K562 (cell line): ENCODE measurements at regions not wholly inside any gene's neighbourhood (a gene's known extent, or its start where the extent isn't known, plus 50 kb on each side); places are given as distances from the start of the nearest gene placed in this dataset.

Experiments
- ATAC-seq: fragments of 200-7000 bp; cut with Tn5 transposase; 3 replicates; pipeline ENCODE4 v1.9.1; 2020; ENCODE audit warnings: moderate library complexity
- BruUV-seq: library from RNA; stranded (reverse); fragments of 400-500 nt; replicated peaks from 2 replicates; lab custom pipeline; 2021; lab: Mats Ljungman, UMichigan
- CTCF ChIA-PET: fragments of 300-600 bp; formaldehyde crosslinking; extraction: SDS; loops from one replicate; lab custom pipeline; 2021; ENCODE audit warnings: low intra/inter-chr PET ratio; lab: Yijun Ruan, JAX
- POLR2A ChIA-PET: fragments of 300-600, 350-650 bp; sonication (Branson Sonifier 250); formaldehyde crosslinking; extraction: SDS; loops from one replicate; lab custom pipeline; 2021; ENCODE audit warnings: antibody characterized with exemption, inconsistent platforms; lab: Yijun Ruan, JAX
- DNase-seq, 4 experiments: peaks; one replicate each; pipeline versions ENCODE4 v3.0.0 to v3.0.0-alpha.2; 2011 to 2018; ENCODE audit warnings: low spot score in 3 of 4, mixed read lengths in 3 of 4; ENCODE audit errors: extremely low read depth in 1 of 4
- FAIRE-seq: peaks from 2 replicates; lab custom pipeline; 2011; peaks lifted over from hg19 to GRCh38; lab: Jason Lieb, UNC
- H2AFZ ChIP-seq: 2 replicates; pipeline ENCODE4 v1.6.0; 2011; ENCODE audit warnings: low read depth, low read length, control low read depth, inconsistent platforms
- H3K27ac ChIP-seq: fragments of 200-600 bp; 3 replicates; pipeline ENCODE4 v1.8.0; 2011; ENCODE audit warnings: low read depth, mild to moderate bottlenecking, control low read depth, inconsistent platforms, low read length, moderate library complexity, mixed read lengths; ENCODE audit errors: extremely low read depth
- H3K27me3 ChIP-seq, 2 experiments: fragments of 300-600 bp in 1 of 2; 2 replicates in 1 of 2; 3 replicates in 1 of 2; pipeline versions ENCODE4 v1.6.0 to v1.8.0; 2011; ENCODE audit warnings: inconsistent platforms in 2 of 2, low read length in 2 of 2, mild to moderate bottlenecking in 1 of 2, mixed read lengths in 1 of 2, moderate library complexity in 1 of 2; ENCODE audit not compliant: control insufficient read depth in 2 of 2, insufficient read depth in 2 of 2
- H3K36me3 ChIP-seq: fragments of 300-600 bp; 3 replicates; pipeline ENCODE4 v1.8.0; 2011; ENCODE audit warnings: mild to moderate bottlenecking, low read length, inconsistent platforms; ENCODE audit not compliant: control insufficient read depth, insufficient read depth
- H3K4me1 ChIP-seq, 2 experiments: fragments of 200-600 bp in 1 of 2; replicated peaks in 1 of 2; 2 replicates in 1 of 2; 3 replicates in 1 of 2; pipeline versions ENCODE4 v1.5.1 to v1.8.0; 2011; ENCODE audit warnings: inconsistent platforms in 2 of 2, low read length in 2 of 2, mild to moderate bottlenecking in 1 of 2, mixed read lengths in 1 of 2, moderate library complexity in 1 of 2; ENCODE audit not compliant: control insufficient read depth in 2 of 2, insufficient read depth in 2 of 2
- H3K4me2 ChIP-seq: 2 replicates; pipeline ENCODE4 v1.6.1; 2011; ENCODE audit warnings: low read length, control low read depth, inconsistent platforms, mixed read lengths; ENCODE audit not compliant: insufficient read depth
- H3K4me3 ChIP-seq: fragments of 200-600 bp; sonication (generic), shearing (Covaris generic); 2 replicates; pipeline ENCODE4 v1.5.1; 2016; ENCODE audit warnings: control low read depth, inconsistent platforms
- H3K79me2 ChIP-seq: fragments of 200-600 bp; 3 replicates; pipeline ENCODE4 v1.8.0; 2011; ENCODE audit warnings: low read length, inconsistent platforms; ENCODE audit not compliant: control insufficient read depth, insufficient read depth
- H3K9ac ChIP-seq, 2 experiments: 2 replicates each; pipeline versions ENCODE4 v1.6.0 to v1.6.1; 2011; ENCODE audit warnings: low read depth in 2 of 2, low read length in 2 of 2, control low read depth in 1 of 2, inconsistent platforms in 1 of 2, mild to moderate bottlenecking in 1 of 2, mixed read lengths in 1 of 2; ENCODE audit not compliant: insufficient read depth in 1 of 2
- H3K9me1 ChIP-seq: one replicate; pipeline ENCODE4 v1.6.0; 2011; ENCODE audit warnings: inconsistent platforms, mild to moderate bottlenecking, low read length, moderate library complexity; ENCODE audit not compliant: control insufficient read depth, insufficient read depth
- H3K9me3 ChIP-seq: replicated peaks from 2 replicates; pipeline ENCODE4 v1.5.1; 2011; ENCODE audit warnings: low read depth, low read length, inconsistent platforms; ENCODE audit not compliant: control insufficient read depth, insufficient read depth
- H4K20me1 ChIP-seq: replicated peaks from 2 replicates; pipeline ENCODE4 v1.6.1; 2011; ENCODE audit warnings: low read length, inconsistent platforms, mixed read lengths; ENCODE audit not compliant: control insufficient read depth, insufficient read depth
- COPS2 ChIP-seq: fragments of 450-650 bp; conservative IDR thresholded peaks from 2 replicates; pipeline ENCODE4 v1.6.1; 2016; ENCODE audit warnings: mild to moderate bottlenecking, moderate library complexity
- EZH2 ChIP-seq: IDR thresholded peaks from 2 replicates; pipeline ENCODE4 v1.6.1; 2012; ENCODE audit warnings: low read depth, mild to moderate bottlenecking, inconsistent platforms, low read length, borderline replicate concordance
- FOXA3 ChIP-seq, 2 experiments: fragments of 450-650 bp in 1 of 2; sonication (generic) in 1 of 2; formaldehyde crosslinking; IDR thresholded peaks in 1 of 2; conservative IDR thresholded peaks in 1 of 2; 2 replicates each; pipeline versions ENCODE4 v1.4.0 to v1.8.0; 2020 to 2022; ENCODE audit warnings: mild to moderate bottlenecking in 2 of 2, missing genetic modification reagents in 1 of 2
- HES1 ChIP-seq: fragments of 450-650 bp; IDR thresholded peaks from 2 replicates; pipeline ENCODE4 v1.6.1; 2016; ENCODE audit warnings: low read depth, mild to moderate bottlenecking, moderate library complexity
- MBD2 ChIP-seq: sonication (generic); IDR thresholded peaks from 2 replicates; pipeline ENCODE4 v1.6.1; 2016; ENCODE audit warnings: low read depth, borderline replicate concordance
- NR4A1 ChIP-seq, 2 experiments: fragments of 250-450 bp in 1 of 2; fragments of 450-650 bp in 1 of 2; sonication (Bioruptor Pico) in 1 of 2; IDR thresholded peaks; 2 replicates each; pipeline versions ENCODE4 v1.4.0 to v1.6.1; 2016 to 2020; ENCODE audit warnings: mild to moderate bottlenecking in 2 of 2, missing compliant biosample characterization in 1 of 2, missing genetic modification characterization in 1 of 2, moderate library complexity in 1 of 2
- NUFIP1 ChIP-seq: fragments of 450-650 bp; IDR thresholded peaks from 2 replicates; pipeline ENCODE4 v1.6.1; 2018; ENCODE audit not compliant: partially characterized antibody
- PCBP2 ChIP-seq: fragments of 200-400 bp; formaldehyde crosslinking; IDR thresholded peaks from 2 replicates; pipeline ENCODE4 v1.6.1; 2018; ENCODE audit warnings: low read length, low read depth, mild to moderate bottlenecking, moderate library complexity; ENCODE audit not compliant: poor library complexity, severe bottlenecking
- SAFB ChIP-seq: fragments of 200-400 bp; formaldehyde crosslinking; IDR thresholded peaks from 2 replicates; pipeline ENCODE4 v1.6.1; 2017; ENCODE audit warnings: low read depth, low read length, borderline replicate concordance
- SAFB2 ChIP-seq: fragments of 200-400 bp; formaldehyde crosslinking; IDR thresholded peaks from 2 replicates; pipeline ENCODE4 v1.6.1; 2018; ENCODE audit warnings: borderline replicate concordance, low read length, low read depth, moderate library complexity; ENCODE audit not compliant: severe bottlenecking
- THRA ChIP-seq: fragments of 450-650 bp; IDR thresholded peaks from 2 replicates; pipeline ENCODE4 v1.6.1; 2017; ENCODE audit warnings: mild to moderate bottlenecking, moderate library complexity
- U2AF2 ChIP-seq: fragments of 200-400 bp; formaldehyde crosslinking; optimal IDR thresholded peaks from 2 replicates; pipeline ENCODE3; 2017; ENCODE audit warnings: low read depth, mild to moderate bottlenecking, low read length
- ZNF740 ChIP-seq, 3 experiments: fragments of 200-800 bp in 1 of 3; sonication (Bioruptor generic) in 1 of 3; sonication (generic) in 1 of 3; formaldehyde crosslinking in 1 of 3; IDR thresholded peaks; 2 replicates each; pipeline versions ENCODE4 v1.6.1 to v1.8.0; 2016 to 2022; ENCODE audit warnings: mild to moderate bottlenecking in 2 of 3, missing compliant biosample characterization in 2 of 3, missing genetic modification characterization in 2 of 3, missing genetic modification reagents in 1 of 3
- ZZZ3 ChIP-seq: fragments of 450-650 bp; IDR thresholded peaks from 2 replicates; pipeline ENCODE4 v1.6.1; 2016; ENCODE audit warnings: antibody characterized with exemption, mild to moderate bottlenecking, moderate library complexity
- WGBS: fragments of 100-300 bp; shearing (Covaris generic); methylation state at CpG from one replicate; pipeline ENCODE4 v1.1.6; 2016; ENCODE audit warnings: low coverage, mixed read lengths; ENCODE audit not compliant: insufficient coverage; ENCODE audit errors: missing lambda C conversion rate; 5-methylcytosine and 5-hydroxymethylcytosine counted together
- in situ Hi-C: fragments of 300-500 bp; cut with MboI; formaldehyde crosslinking; loops from 4 replicates; pipeline ENCODE4 v1.15.0; 2018; ENCODE audit warnings: inconsistent platforms, mixed read lengths
- intact Hi-C: fragments of 100-400 bp; cut with micrococcal nuclease; formaldehyde crosslinking; loops from 2 replicates; pipeline ENCODE4 v1.14.2; 2022

GRCh38 chr17:72332367-72332766 is 211.5 kb downstream of the SOX9 start:
- Histone ChIP-seq H3K27ac (no peak overlapping the region), H3K4me3 (no peak overlapping the region), H2AFZ (no peak overlapping the region), H3K9me1 (no peaks in the 10 kb centered on the region), H3K4me1 (no peaks in the 10 kb centered on the region), H3K36me3 (no peaks in the 10 kb centered on the region), H3K9ac (no peak overlapping the region), H3K9me3 (no peaks in the 10 kb centered on the region), H3K4me2 (no peak overlapping the region), H3K27me3 (no peaks in the 10 kb centered on the region), H4K20me1 (no peaks in the 10 kb centered on the region), H3K79me2 (no peaks in the 10 kb centered on the region)
- in situ Hi-C loops (no loop called here), intact Hi-C loops (no loop called here)
- TF ChIP-seq U2AF2 = no peak
- TF ChIP-seq NUFIP1 = no peak
- no peak for TF ChIP-seq MBD2
- no peak for TF ChIP-seq SAFB2
- TF ChIP-seq FOXA3 (CRISPR knock-in tag; conservative IDR thresholded peaks at IDR 0.05 in 1 of 2, IDR thresholded peaks at IDR 0.05 in 1 of 2) = no peak
- TF ChIP-seq THRA = no peak
- TF ChIP-seq ZNF740 (CRISPR knock-in tag; IDR thresholded peaks at IDR 0.05) = no peak
- no peak for TF ChIP-seq ZNF740 (tag; IDR thresholded peaks at IDR 0.05)
- TF ChIP-seq HES1 = no peak
- TF ChIP-seq SAFB = no peak
- TF ChIP-seq COPS2 = no peak
- no peak for TF ChIP-seq PCBP2
- TF ChIP-seq NR4A1 (CRISPR knock-in tag; IDR thresholded peaks at IDR 0.05) = no peak
- no peak for TF ChIP-seq NR4A1 (tag; IDR thresholded peaks at IDR 0.05)
- no peak for TF ChIP-seq ZZZ3
- no peak for TF ChIP-seq EZH2
- ChIA-PET POLR2A (no interaction called here), CTCF (no interaction called here)
- WGBS = 0% methylated on average over 3 of the region's 3 CpGs
- BruUV-seq = no TSS peak
- FAIRE-seq (no peak), ATAC-seq (no peak), DNase-seq (no peak)
